ENCODE measurements at regions not wholly inside any gene's neighbourhood (a gene's known extent, or its start where the extent isn't known, plus 50 kb on each side); places are given as distances from the start of the nearest gene placed in this dataset.
"Not testable (repeated sequence)": the region's sequence is repeated elsewhere in the genome, so short reads cannot be mapped to it uniquely, and the experiment has no call there.

DNA sequence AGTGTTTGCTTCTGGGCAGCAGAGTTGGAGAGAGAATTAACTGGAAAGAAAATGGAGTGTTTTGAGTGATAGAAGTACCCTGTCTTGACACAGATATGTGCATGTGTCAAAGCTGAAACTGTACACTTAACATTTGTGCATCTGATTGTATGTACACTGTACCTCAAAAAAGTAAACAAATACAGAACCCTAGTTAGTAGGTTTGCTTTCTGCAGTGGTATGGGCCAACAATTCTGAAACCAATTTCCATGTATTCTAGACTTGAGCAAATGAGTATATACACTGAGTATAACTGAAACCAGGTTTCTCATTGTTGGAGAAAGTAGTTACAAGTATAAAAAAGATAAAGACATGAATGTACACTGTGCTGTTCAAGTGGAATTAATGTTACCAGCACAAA lies 52.4 kb downstream of the ELAPOR2 start:
- no peak for DNase-seq

DNA sequence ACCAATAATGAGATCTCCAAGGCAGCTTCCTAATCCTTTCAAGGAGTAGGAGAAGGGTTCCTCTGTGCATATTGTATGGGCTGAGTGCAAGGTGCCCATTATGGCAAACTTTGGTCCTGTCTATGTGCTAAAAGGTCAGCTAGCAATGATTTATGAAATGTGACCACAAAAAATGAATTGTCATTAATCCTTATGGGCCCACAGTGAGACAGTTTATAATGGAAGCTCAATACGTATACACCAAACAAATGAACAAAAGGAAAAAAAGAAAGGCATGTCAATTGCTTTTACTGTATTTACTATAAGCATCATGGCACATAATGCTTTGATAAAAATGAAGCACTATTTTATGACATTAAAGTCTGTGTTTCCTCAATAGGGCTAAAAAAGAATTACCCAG lies 54.5 kb downstream of the ELAPOR2 start:
- no peak for DNase-seq

DNA sequence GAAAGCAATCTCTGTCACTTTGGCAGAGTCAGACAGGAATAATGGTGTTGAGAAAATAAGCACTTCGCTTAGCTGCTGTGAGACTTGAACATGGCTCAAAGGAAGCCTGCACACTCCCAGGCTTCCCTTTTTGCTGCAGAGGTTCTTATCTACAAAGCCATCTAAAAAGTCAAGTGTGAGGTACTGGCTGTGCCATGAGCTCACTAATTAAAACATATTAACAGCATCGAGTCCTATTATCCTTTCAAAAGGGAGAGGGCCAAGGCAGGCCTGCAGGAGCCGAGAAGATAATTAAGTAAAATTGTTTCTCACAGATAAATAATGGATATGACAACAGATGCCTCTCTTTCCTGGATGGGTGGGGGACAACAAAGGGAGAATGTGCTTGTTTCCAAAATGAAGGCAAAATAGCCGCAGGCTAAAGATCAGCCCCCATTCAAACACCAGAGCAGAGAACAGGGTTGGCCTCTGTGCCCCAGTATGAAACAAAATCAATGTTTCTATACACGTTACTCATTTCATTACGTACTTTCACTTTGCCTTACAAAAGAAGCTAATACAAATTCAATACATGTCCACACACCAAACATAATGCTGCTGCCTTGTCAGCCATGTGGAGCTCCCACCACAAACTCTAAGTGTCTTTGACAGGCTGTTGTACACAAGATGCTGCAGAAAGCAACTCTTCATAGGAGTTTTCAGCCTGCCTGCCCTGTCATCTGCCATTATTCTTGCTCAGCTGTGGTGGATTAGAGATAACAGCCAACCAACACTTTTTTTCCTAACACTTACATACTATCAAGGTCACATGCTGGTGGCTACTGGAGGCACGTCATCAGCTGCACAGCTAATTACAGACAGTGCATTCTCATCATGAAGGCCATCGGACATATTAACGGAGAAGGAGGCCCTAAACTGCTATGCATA lies 55.3 kb downstream of the ELAPOR2 start:
- DNase-seq: no peak

DNA sequence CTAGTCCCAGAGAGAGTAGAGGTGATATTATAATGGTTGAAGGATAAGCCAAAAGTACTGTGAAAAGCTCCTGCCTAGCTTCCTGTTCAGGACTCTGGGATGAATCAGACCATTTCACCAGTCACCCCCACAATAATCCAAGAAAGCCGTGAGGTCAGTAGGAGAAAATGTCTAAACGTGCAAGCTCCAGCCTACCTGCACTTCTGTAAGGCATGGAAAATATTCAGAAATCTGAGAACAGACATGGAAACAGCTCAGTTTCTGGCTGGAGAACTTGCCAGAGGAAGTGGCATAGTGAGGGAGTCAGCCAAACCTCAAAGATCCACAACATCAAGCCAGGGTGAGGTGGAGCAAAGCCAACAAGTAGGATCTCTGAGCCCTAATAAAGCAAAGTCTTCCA lies 58.2 kb downstream of the ELAPOR2 start:
- DNase-seq: no peak

DNA sequence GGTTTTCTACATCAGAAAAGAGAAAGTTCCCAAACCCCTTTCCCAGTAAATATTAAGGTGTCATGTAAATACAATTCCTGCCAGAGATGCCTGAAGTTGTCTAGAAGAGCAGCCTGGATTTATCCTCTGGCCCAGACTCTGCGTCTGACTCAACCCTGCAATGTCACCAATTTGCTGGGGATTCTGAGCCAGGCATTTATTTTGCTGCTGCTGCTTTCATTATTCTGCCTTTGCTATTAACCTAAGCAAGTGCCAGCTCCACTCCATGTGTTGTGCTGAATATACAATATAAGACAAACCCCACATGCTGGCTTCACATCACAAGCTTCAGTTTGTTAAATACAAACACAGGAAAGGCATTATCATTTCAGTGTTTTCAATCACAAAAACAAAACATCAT lies 59.1 kb downstream of the ELAPOR2 start:
- no peak for DNase-seq

DNA sequence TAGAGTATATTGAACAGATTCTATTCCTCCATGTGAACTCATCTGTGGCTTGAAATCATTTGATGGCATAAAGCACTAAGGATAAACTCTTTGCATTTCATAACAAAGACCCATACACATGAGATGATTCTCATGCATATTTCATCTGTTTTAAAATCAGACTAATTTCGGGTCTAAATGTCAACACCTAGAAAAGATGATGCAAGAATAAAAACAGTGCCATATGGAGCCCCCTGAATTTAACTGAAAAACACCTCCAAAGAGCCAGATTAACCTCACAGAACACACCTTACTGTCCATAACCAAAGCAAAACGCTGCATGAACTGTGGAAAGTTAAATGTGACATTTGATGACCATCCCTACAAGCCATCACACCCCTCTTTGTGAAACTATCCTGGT lies 59.7 kb downstream of the ELAPOR2 start:
- no peak for DNase-seq

DNA sequence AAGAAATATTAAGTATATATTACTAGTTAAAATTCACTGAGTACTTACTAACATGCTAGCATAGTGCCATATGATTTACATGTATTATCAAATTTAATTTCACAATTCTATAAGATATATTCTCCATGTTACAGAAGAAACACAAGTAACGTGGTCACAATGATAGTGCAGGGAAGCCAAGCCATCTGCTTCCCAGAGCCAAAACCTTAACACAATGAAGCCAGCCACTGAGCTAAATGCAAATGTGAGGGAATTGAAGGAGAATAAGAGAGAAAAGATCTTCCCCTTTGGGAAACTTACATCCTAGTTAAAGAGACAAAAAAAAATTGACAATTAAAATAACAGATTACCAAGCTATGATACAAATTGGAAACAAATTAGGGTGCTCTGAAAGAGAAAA lies 63.6 kb downstream of the ELAPOR2 start:
- DNase-seq: no peak

DNA sequence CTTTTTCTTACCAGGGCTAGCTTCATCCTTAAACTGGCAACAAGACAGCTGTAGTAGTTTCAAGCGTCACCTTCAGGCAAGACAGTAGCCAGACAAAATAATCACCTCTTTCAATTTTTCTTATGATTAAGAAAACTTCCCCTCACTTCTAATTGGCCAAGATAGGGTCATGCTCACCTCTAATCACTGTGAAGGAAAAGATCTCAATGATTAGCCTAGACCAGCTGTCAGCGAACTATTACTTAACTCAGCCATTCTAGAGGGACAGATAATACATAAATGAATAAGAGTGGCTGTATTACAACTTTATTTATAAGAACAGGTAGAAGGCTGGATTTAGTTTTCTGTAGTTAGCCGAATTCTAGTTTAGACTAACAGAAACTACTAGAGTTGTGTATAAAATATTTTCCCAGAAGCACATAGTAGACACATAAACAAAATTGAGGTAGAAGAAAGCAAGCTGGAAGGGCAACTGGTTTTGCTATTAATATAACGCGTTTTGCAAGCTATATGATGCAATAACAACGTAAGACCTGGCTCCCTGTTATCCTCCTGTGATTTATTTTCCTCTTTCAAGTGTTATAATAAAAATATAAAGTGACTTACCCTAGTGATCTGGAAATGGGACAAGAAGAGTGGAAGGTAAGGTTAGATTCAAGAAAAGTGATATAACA lies 64.3 kb downstream of the ELAPOR2 start:
- DNase-seq: no peak

DNA sequence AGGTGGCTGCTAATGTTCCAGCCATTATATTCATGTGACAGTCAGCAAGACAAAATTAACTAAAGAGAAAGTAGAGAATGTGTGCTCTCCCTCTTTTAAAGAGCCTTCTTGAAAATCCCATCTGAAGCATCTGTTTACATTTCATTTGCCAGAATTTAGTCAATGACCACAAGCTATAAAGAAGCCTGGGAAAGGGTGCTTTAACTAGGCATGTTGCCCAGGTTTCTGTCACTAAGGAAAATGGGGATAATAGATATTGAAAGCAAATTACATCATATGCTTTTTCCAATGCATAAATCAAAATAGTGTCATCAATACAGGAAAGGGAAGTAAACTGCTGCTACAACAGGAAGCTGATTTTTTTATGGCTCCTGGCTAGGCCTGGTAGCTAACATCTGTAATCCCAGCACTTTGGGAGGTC lies 67.7 kb downstream of the ELAPOR2 start:
- no peak for DNase-seq

DNA sequence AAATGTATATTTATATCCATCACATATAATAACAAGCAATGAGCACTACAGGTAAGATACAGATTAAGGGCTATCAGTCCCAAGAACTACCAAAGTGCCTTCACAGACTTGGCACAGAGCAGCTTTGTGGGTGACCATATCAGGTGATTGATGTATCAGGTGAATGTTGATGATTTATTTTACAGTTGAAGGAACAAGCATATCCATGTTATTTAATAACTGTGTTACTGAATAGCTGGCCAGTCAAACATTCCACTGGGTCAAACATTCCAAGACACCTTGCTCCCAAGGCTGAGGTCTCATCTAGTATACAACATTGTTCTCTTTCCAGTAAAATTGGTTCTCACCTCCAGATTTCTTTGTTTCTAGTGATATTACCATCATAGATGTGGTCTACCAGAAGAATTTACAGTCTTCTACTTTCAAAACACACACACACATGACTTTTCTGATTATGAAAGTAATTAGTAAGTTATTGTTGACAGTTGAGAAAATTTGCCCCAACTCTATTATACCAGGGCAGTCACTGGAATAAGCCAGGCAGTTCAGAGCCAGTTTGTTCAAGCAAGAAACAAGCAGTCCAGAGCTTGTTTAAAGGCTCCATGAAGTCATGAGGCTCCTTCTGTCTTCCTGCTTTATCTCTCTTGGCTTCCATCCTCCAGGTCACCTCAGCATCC lies 68.2 kb downstream of the ELAPOR2 start:
- no peak for DNase-seq

DNA sequence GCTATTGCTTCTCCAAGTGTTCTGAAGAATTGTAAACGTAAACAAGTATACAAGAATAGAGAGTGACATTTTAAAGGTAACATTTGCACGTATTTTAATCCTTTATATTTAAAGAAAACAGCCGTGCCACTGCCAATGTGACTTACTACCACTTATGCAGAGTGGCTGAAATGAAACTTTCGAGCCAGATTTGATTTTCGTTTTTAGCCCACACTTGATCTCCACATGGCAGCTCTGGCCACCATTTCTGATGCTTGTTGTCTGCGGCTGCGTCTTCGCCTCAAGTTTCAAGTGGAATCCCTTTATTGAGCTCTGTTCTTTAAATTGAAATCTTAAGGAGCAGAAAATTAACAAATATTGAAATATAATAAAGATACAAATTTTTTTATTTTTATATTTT lies 70.0 kb downstream of the ELAPOR2 start:
- DNase-seq: no peak

DNA sequence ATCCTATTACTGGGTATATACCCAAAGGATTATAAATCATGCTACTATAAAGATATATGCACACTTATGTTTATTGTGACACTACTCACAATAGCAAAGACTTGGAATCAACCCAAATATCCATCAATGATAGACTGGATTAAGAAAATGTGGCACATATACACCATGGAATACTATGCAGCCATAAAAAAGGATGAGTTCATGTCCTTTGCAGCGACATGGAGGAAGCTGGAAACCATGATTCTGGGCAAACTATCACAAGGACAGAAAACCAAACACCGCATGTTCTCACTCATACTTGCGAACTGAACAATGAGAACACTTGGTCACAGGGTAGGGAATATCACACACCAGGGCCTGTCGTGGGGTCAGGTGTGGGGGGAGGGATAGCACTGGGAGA lies 71.6 kb downstream of the ELAPOR2 start:
- not testable (repeated sequence) for DNase-seq

DNA sequence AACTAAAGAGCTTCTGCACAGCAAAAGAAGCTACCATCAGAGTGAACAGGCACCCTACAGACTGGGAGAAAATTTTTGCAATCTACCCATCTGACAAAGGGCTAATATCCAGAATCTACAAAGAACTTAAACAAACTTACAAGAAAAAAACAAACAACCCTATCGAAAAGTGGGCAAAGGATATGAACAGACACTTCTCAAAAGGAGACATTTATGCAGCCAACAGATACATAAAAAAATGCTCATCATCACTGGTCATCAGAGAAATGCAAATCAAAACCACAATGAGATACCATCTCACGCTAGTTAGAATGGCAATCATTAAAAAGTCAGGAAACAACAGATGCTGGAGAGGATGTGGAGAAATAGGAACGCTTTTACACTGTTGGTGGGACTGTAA lies 72.1 kb downstream of the ELAPOR2 start:
- DNase-seq: not testable (repeated sequence)

DNA sequence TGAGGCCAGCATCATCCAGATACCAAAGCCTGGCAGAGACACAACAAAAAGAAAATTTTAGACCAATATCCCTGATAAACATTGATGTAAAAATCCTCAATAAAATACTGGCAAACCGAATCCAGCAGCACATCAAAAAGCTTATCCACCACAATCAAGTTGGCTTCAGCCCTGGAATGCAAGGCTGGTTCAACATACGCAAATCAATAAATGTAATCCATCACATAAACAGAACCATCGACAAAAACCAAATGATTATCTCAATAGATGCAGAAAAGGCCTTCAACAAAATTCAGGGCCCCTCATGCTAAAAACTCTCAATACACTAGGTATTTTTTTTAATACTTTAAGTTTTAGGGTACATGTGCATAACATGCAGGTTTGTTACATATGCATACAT lies 74.1 kb downstream of the ELAPOR2 start:
- DNase-seq: not testable (repeated sequence)

DNA sequence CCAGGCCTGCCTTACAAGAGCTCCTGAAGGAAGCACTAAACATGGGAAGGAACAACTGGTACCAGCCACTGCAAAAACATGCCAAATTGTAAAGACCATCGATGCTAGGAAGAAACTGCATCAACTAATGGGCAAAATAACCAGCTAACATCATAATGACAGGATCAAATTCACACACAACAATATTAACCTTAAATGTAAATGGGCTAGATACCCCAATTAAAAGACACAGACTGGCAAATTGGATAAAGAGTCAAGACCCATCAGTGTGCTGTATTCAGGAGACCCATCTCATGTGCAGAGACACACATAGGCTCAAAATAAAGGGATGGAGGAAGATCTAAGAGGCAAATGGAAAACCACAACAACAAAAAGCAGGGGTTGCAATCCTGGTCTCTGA lies 75.8 kb downstream of the ELAPOR2 start:
- DNase-seq: not testable (repeated sequence)

DNA sequence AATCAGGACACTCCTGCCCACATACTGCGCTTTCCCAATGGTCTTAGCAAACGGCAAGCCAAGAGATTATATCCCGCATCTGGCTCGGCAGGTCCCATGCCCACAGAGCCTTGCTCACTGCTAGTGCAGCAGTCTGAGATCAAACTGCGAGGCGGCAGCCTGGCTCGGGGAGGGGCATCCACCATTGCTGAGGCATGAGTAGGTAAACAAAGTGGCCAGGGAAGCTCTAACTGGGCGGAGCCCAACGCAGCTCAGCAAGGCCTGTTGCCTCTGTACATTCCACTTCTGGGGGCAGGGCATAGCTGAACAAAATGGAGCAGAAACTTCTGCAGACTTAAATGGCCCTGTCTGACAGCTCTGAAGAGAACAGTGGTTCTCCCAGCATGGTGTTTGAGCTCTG lies 77.5 kb downstream of the ELAPOR2 start:
- not testable (repeated sequence) for DNase-seq

DNA sequence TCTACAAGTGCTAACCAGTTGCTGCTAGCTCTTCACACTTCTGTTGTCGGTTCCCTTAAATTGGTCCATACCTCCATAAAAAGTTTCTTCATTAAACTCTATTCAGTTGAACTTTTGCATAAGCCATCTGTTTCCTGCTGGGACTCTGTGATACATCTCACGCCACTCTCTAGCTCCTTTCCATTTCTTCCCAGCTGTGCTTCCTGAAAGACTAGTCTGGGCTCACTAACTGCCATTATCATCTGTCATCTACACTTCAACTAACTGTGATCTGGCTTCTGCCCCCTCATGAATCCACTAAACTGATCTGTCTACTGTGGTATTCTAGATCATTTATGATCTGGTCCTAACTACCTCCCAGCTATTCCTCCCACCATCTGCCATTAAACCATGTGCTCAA lies 78.3 kb downstream of the ELAPOR2 start:
- DNase-seq: no peak

DNA sequence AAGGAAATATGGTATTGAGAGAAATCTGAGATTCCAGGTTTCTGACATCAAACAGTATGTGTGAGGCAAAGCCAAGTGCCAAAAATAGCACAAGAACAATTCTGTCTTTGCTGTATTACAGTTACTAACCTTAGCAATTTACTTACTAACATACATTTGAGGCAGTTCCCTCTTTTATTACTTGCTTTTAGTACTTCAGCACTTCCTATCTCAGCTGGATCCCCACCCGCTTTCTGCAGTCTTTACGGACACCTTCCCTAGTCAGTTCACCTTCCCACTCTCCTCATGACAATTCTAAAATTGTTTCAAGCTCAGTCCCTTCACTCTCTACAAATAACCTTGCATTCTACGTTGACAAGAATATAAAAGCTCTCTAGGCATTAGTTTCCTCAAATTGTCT lies 79.2 kb downstream of the ELAPOR2 start:
- DNase-seq: no peak

DNA sequence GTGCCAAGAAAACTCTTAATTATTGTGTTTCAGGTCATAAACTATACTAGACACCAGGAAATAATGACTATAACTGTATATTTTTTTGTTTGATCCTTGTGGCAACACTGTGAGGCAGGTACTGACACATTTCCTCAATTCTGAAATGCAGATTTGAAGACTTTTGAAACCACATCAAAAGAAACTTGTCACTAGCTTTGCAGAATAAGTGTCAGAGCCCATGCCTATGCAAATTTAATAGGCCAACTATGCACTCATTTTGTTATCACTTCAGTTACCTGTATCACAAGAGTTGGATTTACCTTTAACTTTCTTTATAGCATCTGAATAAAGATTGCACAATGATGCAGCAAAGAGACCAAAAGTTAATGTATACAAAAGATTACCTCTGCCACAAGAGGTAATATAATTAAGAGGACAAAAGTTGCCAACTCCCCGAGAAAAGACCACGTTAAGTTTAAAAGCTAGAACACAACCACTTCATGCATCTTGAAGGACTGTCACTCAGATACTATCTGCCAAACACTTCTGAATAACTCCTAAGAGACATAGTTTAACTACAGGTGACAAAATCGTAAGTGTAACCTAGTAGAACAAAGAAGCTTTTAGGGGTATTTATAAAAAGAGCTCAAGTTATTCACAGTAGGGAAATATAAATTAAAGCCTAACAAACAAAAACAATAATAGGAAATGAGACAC lies 80.5 kb downstream of the ELAPOR2 start:
- DNase-seq: peak; percentile 87

DNA sequence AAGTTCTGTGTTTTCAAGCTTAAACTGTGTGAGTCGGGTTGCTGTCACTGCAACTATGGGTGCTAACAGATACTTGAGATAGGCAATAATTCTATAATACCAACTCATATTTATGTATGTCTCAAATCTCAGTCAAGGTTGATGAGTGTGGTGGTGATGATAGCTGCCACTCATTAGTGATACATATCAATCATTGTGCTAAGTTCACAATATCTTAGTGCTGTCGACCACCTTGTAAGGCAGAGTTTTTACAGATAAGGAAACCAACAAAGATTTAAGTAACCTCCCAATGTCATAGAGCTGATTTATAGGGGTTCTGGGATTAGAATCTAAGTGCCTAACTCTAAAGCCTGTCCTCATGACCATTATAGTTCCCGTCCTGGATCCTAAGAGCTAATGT lies 82.5 kb downstream of the ELAPOR2 start:
- no peak for DNase-seq

DNA sequence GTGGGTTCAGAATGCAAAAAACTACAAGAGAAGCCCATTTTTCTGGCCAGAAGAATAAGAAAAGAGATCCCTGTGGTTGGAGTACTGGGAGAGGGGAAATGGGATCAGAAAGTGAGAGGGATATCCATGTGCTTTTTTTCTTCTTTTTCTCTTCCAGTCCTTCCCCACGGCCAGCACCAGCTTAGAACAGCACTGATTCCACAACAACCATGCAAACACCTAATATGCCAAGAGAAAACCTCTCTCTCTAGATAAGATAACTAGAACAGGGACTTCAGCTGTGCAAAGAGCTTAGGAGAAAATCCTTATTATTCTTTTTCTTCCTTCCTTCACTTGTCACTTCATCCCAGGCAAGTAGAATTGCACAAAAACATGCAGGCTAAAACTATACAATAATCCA lies 83.5 kb downstream of the ELAPOR2 start:
- DNase-seq: no peak

DNA sequence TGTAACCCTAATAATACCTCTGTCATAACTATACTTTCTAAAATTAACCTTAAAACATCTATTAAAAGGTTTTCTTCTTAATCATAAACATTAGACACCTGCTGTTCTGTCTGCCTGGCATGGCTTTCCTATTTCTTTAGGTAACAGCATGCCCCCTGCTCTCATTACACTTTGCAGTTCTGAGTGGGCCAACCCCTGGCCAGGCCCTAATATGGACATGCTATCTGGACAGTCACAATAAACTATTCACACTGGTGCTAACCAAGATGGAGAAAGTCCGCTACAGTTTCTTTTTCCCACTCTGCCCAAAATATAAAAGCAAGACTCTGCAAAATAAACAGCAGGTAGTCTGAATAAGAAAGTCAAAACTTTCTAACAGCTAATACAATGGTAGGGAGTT lies 84.0 kb downstream of the ELAPOR2 start:
- DNase-seq: no peak

DNA sequence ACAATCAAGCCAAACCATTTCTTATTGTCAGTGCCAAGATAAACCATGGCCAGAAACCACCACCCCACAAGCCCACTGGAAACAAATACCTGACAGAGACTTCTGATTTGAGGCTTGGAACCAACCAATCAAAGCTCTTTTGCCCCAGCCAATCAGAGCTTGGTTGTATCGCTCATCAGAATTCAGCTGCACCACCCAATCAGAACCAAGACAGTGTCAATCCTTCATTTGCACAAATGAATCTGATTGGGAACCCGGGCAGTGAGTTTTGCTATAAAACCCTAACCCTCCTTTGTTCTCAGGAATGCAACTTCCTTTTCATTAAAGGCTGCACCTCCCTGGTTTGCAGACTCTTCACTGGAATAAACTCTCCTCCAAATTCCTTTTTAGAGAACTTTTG lies 87.4 kb downstream of the ELAPOR2 start:
- DNase-seq: no peak
